Endothelial cell of umbilical vein (primary cell): ENCODE measurements at regions not wholly inside any gene's neighbourhood (a gene's known extent, or its start where the extent isn't known, plus 50 kb on each side); places are given as distances from the start of the nearest gene placed in this dataset.
"Not testable (repeated sequence)": the region's sequence is repeated elsewhere in the genome, so short reads cannot be mapped to it uniquely, and the experiment has no call there.

Source experiments
- BruUV-seq: library from RNA; stranded (reverse); fragments of 400-500 nt; replicated peaks from 2 replicates; lab custom pipeline; 2021; lab: Mats Ljungman, UMichigan
- CTCF ChIA-PET: fragments of 300-600, 350-600 bp; sonication (Branson Sonifier 250); formaldehyde crosslinking; loops from one replicate; lab custom pipeline; 2021; ENCODE audit warnings: antibody characterized with exemption, inconsistent platforms; lab: Charles Lee
- POLR2A ChIA-PET: fragments of 300-600, 350-600 bp; sonication (Branson Sonifier 250); formaldehyde crosslinking; loops from one replicate; lab custom pipeline; 2021; ENCODE audit warnings: antibody characterized with exemption, inconsistent platforms; lab: Charles Lee
- DNase-seq: peaks from one replicate; pipeline ENCODE4 v3.0.0-alpha.2; 2011; ENCODE audit warnings: low read depth, low spot score
- FAIRE-seq: peaks from 2 replicates; lab custom pipeline; 2011; peaks lifted over from hg19 to GRCh38; lab: Jason Lieb, UNC
- H2AFZ ChIP-seq: 2 replicates; pipeline ENCODE4 v1.6.0; 2012; ENCODE audit warnings: low read depth, low read length, control low read depth, inconsistent platforms
- H3K27ac ChIP-seq: 2 replicates; pipeline ENCODE4 v1.5.1; 2011; ENCODE audit warnings: low read depth, mild to moderate bottlenecking, control low read depth, low read length, moderate library complexity; ENCODE audit not compliant: insufficient read depth
- H3K27me3 ChIP-seq, 2 experiments: 2 replicates each; pipeline versions ENCODE4 v1.6.0 to v1.6.1; 2011; ENCODE audit warnings: low read length in 2 of 2, mixed read lengths in 1 of 2; ENCODE audit not compliant: control insufficient read depth in 2 of 2, insufficient read depth in 2 of 2
- H3K36me3 ChIP-seq, 2 experiments: 2 replicates in 1 of 2; 3 replicates in 1 of 2; pipeline ENCODE4 v1.5.1; 2011; ENCODE audit warnings: low read length in 2 of 2, mild to moderate bottlenecking in 1 of 2, moderate library complexity in 1 of 2; ENCODE audit not compliant: control insufficient read depth in 2 of 2, insufficient read depth in 2 of 2; ENCODE audit errors: extremely low read depth in 1 of 2
- H3K4me1 ChIP-seq: 3 replicates; pipeline ENCODE4 v1.5.1; 2011; ENCODE audit warnings: mild to moderate bottlenecking, low read length; ENCODE audit not compliant: control insufficient read depth, insufficient read depth; ENCODE audit errors: extremely low read depth
- H3K4me2 ChIP-seq: 2 replicates; pipeline ENCODE4 v1.6.1; 2011; ENCODE audit warnings: low read length, control low read depth, mixed read lengths; ENCODE audit not compliant: insufficient read depth
- H3K4me3 ChIP-seq, 3 experiments: fragments of 200-600 bp in 1 of 3; sonication (generic), shearing (Covaris generic) in 1 of 3; replicated peaks in 1 of 3; 2 replicates each; pipeline ENCODE4 v1.5.1; 2011 to 2016; ENCODE audit warnings: control low read depth in 3 of 3, low read length in 3 of 3, mild to moderate bottlenecking in 2 of 3, inconsistent platforms in 1 of 3, low read depth in 1 of 3, moderate library complexity in 1 of 3; ENCODE audit not compliant: insufficient read depth in 1 of 3
- H3K79me2 ChIP-seq: 2 replicates; pipeline ENCODE4 v1.6.0; 2012; ENCODE audit warnings: low read length, inconsistent platforms; ENCODE audit not compliant: control insufficient read depth, insufficient read depth
- H3K9ac ChIP-seq: replicated peaks from 2 replicates; pipeline ENCODE3; 2011; ENCODE audit warnings: low read length, control low read depth; ENCODE audit not compliant: insufficient read depth; ENCODE audit errors: extremely low read depth
- H3K9me1 ChIP-seq: replicated peaks from 3 replicates; pipeline ENCODE4 v1.6.0; 2011; ENCODE audit warnings: mild to moderate bottlenecking, low read length; ENCODE audit not compliant: control insufficient read depth, insufficient read depth; ENCODE audit errors: extremely low read depth
- H3K9me3 ChIP-seq: replicated peaks from 2 replicates; pipeline ENCODE4 v1.5.1; 2012; ENCODE audit warnings: low read length, inconsistent platforms; ENCODE audit not compliant: control insufficient read depth, insufficient read depth
- H4K20me1 ChIP-seq: replicated peaks from 2 replicates; pipeline ENCODE3; 2011; ENCODE audit warnings: mild to moderate bottlenecking, low read length; ENCODE audit not compliant: control insufficient read depth, insufficient read depth; ENCODE audit errors: extremely low read depth
- CTCF ChIP-seq, 2 donors: IDR thresholded peaks; 1 replicate in 1 of 2; 2 replicates in 1 of 2; pipeline ENCODE4 v1.5.1; 2011; ENCODE audit warnings: low read length in 2 of 2, mild to moderate bottlenecking in 2 of 2, moderate library complexity in 2 of 2, control low read depth in 1 of 2, inconsistent platforms in 1 of 2, low read depth in 1 of 2; ENCODE audit not compliant: insufficient read depth in 1 of 2; ENCODE audit errors: extremely low read depth in 1 of 2
- EZH2 ChIP-seq: IDR thresholded peaks from 2 replicates; pipeline ENCODE4 v1.6.1; 2012; ENCODE audit warnings: borderline replicate concordance, low read depth, mild to moderate bottlenecking, moderate library complexity, low read length, inconsistent platforms; ENCODE audit not compliant: severe bottlenecking
- FOS ChIP-seq: IDR thresholded peaks from 2 replicates; pipeline ENCODE4 v1.6.1; 2011; ENCODE audit warnings: mild to moderate bottlenecking, low read length, moderate library complexity, borderline replicate concordance; ENCODE audit not compliant: insufficient read depth
- GATA2 ChIP-seq: IDR thresholded peaks from 2 replicates; pipeline ENCODE4 v1.7.0; 2011; ENCODE audit warnings: low read depth, mild to moderate bottlenecking, moderate library complexity, mixed read lengths, low read length; ENCODE audit not compliant: insufficient read length, insufficient read depth
- JUN ChIP-seq: IDR thresholded peaks from 2 replicates; pipeline ENCODE4 v1.6.1; 2011; ENCODE audit warnings: borderline replicate concordance, low read depth; ENCODE audit not compliant: insufficient read length, insufficient read depth
- MYC ChIP-seq: IDR thresholded peaks from one replicate; pipeline ENCODE4 v1.6.1; 2011; ENCODE audit warnings: mild to moderate bottlenecking, low read depth, low read length
- POLR2A ChIP-seq: IDR thresholded peaks from 2 replicates; pipeline ENCODE4 v1.6.1; 2012; ENCODE audit warnings: low read depth, mild to moderate bottlenecking, control low read depth, low read length
- POLR2AphosphoS5 ChIP-seq: IDR thresholded peaks from 2 replicates; pipeline ENCODE4 v1.6.1; 2012; ENCODE audit warnings: low read depth, mild to moderate bottlenecking, control low read depth, low read length, moderate library complexity; ENCODE audit not compliant: insufficient read depth
- dilution Hi-C: fragments of 300-500 bp; cut with MboI; formaldehyde crosslinking; loops from one replicate; pipeline ENCODE4 v1.15.0; 2019; ENCODE audit warnings: low sequenced_read_pairs; ENCODE audit not compliant: extremely low pct_ligation_motif_present
- intact Hi-C: fragments of 100-400 bp; cut with micrococcal nuclease; formaldehyde crosslinking; loops from one replicate; pipeline ENCODE4 v1.10.0; 2022
- TF ChIP-seq, protein P1 (sequence below): IDR thresholded peaks from 2 replicates; pipeline ENCODE4 v1.6.1; 2011; ENCODE audit not compliant: insufficient read depth, insufficient read length

DNA sequence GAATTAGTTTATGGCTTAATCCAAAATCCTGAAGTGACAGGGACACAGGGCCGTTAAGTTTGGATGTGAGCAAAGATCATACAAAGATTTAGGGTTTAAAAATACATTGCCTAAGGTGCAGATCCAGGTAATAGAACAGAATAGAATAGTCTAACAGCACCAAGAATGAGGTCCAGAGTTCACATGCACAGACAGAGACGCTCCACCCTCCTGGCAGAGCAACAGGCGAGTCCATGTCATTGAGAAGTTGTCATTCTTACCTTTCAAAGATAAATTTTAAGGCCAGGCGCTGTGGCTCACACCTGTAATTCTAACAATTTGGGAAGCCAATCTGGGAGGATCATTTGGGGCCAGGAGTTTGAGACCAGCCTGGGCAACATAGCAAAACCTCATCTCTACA, 209.1 kb upstream of the AUTS2 start:
- Histone ChIP-seq H3K4me1 (no peaks in the 10 kb centered on the region), H3K4me2 (no peak overlapping the region), H2AFZ (no peak overlapping the region), H3K36me3 (no peaks in the 10 kb centered on the region), H4K20me1 (no peaks in the 10 kb centered on the region), H3K9ac (no peak overlapping the region), H3K27ac (no peak overlapping the region), H3K4me3 (no peak overlapping the region), H3K27me3 (no peaks in the 10 kb centered on the region), H3K79me2 (no peaks in the 10 kb centered on the region), H3K9me1 (no peaks in the 10 kb centered on the region), H3K9me3 (no peaks in the 10 kb centered on the region)
- dilution Hi-C loops, result no loop called here
- ChIA-PET CTCF (no interaction called here), POLR2A (no interaction called here)
- TF ChIP-seq GATA2, result no peak
- no peak for TF ChIP-seq FOS
- no peak for TF ChIP-seq CTCF (IDR thresholded peaks at IDR 0.05; ENCODE audit: extremely low read depth in 1 of 2, insufficient read depth in 1 of 2, low read depth in 1 of 2, low read length in 2 of 2)
- TF ChIP-seq EZH2, result no peak
- no peak for TF ChIP-seq JUN
- TF ChIP-seq MYC, result no peak
- TF ChIP-seq POLR2A, result no peak
- TF ChIP-seq, protein P1, sequence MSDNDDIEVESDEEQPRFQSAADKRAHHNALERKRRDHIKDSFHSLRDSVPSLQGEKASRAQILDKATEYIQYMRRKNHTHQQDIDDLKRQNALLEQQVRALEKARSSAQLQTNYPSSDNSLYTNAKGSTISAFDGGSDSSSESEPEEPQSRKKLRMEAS, result no peak
- no peak for TF ChIP-seq POLR2AphosphoS5
- no peak for DNase-seq
- intact Hi-C loops, result no loop called here
- BruUV-seq, result no TSS peak
- FAIRE-seq, result no peak

DNA sequence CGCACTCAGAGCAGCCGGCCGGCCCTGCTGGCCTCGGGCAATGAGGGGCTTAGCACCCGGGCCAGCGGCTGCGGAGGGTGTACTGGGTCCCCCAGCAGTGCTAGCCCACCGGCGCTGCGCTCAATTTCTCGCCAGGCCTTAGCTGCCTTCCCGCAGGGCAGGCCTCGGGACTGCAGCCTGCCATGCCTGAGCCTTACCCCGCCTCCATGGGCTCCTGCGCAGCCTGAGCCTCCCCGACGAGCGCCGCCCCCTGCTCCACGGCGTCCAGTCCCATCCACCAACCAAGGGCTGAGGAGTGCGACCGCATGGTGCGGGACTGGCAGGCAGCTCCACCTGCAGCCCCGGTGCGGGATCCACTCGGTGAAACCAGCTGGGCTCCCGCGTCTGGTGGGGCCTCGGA, 204.4 kb upstream of the AUTS2 start:
- H3K9ac ChIP-seq, H3K4me2 ChIP-seq, dilution Hi-C loops, H2AFZ ChIP-seq, H3K9me3 ChIP-seq, H3K79me2 ChIP-seq, H3K9me1 ChIP-seq, H3K4me1 ChIP-seq, H3K27ac ChIP-seq, BruUV-seq, FAIRE-seq, H3K27me3 ChIP-seq, DNase-seq, H3K36me3 ChIP-seq, H3K4me3 ChIP-seq, CTCF ChIA-PET, intact Hi-C loops, H4K20me1 ChIP-seq, POLR2A ChIA-PET: not testable (repeated sequence)
